GM12865 (cell line): ENCODE measurements at regions not wholly inside any gene's neighbourhood (a gene's known extent, or its start where the extent isn't known, plus 50 kb on each side); places are given as distances from the start of the nearest gene placed in this dataset.

Source experiments
- DNase-seq: peaks from one replicate; pipeline ENCODE4 v3.0.0; 2010; ENCODE audit warnings: low read depth
- H3K4me3 ChIP-seq: 2 replicates; pipeline ENCODE4 v1.5.1; 2011; ENCODE audit warnings: mild to moderate bottlenecking, low read depth, low read length, control low read depth
- TF ChIP-seq, protein P1 (sequence below): IDR thresholded peaks from 2 replicates; pipeline ENCODE4 v1.5.1; 2011; ENCODE audit warnings: low read length, control low read depth, low read depth, inconsistent platforms; ENCODE audit not compliant: insufficient read depth; ENCODE audit errors: missing control alignments

DNA sequence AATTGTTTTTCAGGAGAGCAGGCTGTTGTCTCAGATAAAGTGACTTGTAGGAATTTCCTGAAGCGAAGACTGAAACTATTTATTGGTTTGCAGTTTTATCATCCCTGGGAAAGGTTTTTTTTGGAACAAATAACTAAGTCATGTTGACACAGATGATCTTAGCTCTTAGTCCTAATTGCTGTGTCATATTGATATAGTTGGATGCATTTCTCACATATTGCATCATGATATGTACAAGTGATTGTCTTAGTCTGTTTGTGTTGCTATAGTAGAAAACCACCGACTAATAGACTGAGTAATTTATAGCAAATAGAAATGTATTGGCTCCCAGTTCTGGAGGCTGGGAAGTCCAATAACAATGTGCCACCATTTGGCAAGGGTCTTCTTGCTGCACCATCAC is 397.5 kb upstream of the PPP1R2C start:
- no peak for DNase-seq
- TF ChIP-seq, protein P1, sequence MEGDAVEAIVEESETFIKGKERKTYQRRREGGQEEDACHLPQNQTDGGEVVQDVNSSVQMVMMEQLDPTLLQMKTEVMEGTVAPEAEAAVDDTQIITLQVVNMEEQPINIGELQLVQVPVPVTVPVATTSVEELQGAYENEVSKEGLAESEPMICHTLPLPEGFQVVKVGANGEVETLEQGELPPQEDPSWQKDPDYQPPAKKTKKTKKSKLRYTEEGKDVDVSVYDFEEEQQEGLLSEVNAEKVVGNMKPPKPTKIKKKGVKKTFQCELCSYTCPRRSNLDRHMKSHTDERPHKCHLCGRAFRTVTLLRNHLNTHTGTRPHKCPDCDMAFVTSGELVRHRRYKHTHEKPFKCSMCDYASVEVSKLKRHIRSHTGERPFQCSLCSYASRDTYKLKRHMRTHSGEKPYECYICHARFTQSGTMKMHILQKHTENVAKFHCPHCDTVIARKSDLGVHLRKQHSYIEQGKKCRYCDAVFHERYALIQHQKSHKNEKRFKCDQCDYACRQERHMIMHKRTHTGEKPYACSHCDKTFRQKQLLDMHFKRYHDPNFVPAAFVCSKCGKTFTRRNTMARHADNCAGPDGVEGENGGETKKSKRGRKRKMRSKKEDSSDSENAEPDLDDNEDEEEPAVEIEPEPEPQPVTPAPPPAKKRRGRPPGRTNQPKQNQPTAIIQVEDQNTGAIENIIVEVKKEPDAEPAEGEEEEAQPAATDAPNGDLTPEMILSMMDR = no peak
- no peak overlapping the region for H3K4me3 ChIP-seq

DNA sequence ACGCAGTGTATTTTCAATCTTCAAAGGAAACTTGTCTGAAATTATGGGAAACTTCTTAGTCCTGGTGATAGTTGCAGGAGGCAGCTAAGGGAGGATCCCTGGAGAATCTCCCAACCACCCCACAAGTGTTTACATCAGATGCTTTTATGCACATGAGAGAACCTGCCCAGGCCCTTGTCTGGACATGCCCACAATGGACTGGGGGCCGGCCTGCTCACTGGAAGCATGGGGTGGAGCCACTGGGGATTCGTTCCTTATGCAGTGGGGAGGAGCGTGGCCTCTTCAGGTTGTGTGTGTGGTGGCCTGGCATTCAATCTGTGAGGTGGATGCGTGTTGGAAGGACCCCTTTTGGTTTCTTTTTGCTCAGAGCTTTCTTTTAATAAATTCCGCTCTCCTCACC is 398.7 kb upstream of the PPP1R2C start:
- no peak overlapping the region for H3K4me3 ChIP-seq
- TF ChIP-seq, protein P1 = no peak
- DNase-seq = peak; percentile 2

DNA sequence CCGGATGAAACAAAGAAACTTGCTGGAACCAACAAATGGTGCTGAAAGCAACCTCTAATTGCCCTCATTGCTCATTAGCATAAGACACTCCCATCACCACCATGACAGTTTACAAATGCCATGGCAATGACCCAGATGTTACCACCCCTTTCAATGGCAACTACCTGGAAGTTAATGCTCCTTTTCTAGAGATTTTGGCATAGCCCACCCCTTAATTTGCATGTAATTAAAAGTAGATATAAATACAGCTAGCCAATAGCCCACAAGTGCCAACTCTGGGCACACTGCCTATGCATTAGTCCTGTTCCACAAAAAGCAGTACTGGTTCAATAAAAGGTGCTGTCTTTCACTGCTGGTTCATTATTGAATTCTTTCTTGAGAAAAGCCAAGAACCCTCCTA is 410.3 kb upstream of the PPP1R2C start:
- H3K4me3 ChIP-seq = no peak overlapping the region
- TF ChIP-seq, protein P1 = no peak
- no peak for DNase-seq

DNA sequence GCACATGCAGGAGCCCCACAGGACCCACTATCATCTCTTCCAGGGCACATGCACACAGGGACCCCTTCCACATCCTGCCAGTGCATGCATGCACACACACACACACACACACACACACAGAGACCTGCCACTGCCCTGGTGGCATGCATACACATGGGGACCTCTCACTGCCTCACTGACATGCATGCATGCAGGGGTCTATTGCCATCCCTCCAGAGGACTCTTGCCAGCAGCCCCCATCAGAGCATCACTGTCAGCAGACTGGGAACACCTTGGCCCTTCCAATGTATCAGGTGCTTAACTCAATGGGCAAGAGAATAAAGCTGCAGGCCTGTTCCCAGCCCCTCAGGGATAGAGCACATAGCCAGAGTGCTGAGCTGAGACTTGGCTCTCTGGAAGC is 433.6 kb upstream of the PPP1R2C start:
- DNase-seq = no peak
- TF ChIP-seq, protein P1 = no peak
- no peak overlapping the region for H3K4me3 ChIP-seq

DNA sequence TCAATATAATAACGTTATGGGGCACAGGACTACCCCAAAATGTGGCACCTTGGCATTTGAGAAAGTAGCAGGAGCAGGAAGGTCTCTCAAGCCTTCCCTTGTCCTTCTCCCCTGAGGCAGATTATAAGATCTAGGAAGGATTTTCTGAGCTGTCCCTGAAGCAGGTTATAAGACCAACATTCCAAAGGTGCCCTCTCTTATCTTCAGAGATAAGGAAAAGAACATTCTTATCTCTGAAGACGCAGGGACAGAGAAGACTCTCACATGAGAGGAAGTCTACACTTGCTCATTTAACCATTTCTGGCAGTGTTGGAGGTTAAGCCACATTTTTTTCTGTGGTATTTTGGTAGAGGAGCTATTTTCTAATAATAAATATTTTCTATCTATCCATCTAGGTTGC is 437.9 kb upstream of the MAOA start:
- TF ChIP-seq, protein P1 = no peak
- no peak overlapping the region for H3K4me3 ChIP-seq
- no peak for DNase-seq

DNA sequence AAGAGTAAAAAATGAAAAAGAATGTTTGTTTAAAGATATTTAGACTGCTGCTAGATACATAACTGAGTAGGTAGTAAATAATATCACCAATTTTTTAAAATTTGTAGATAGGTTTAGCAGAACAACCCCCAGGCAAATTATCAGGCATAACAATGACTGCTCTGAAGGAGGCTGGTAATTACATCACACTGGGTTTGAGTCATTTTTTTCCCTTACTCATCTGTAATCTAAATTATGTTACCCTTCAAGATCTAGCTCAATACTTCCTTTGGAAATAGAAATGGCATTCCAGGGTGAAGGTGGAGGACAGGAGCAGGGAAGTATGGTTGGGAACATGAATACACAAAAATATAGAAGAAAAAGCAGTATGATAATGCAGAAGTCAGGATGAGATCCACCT is 431.6 kb upstream of the MAOA start:
- no peak overlapping the region for H3K4me3 ChIP-seq
- DNase-seq = no peak
- TF ChIP-seq, protein P1 = no peak

DNA sequence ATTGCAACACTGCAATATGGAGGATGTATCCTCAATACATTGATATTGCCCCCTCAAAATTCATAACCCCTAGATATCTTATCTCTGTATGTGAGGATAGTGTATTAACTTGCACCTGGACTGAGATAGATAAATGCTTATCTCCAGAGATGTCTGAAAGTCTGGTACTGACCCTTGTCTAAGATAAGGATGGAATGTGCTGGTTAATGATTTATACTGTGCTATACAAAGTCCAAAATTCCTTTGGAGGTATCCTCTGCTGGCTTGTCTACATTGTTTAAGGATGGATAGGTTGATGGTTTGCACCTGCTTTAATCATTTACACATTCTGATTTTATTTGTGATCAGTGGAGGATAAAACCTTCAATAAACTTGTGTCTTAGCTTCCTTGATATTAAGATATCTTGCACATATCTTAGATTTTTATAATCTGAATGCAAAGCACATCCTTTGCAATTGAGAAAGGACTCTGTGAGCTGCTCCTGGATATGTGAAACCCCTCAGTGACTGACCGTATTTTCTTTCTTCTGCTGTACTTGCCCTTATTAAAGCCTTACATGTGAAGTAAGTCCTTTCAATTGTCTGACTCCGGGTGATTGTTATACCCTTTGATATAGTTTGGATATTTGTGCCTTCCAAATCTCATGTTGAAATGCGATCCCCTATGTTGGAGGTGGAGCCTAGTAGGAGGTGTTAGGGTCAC is 430.3 kb upstream of the MAOA start:
- no peak for DNase-seq
- TF ChIP-seq, protein P1 = no peak
- no peak overlapping the region for H3K4me3 ChIP-seq
